ENCODE measurements at regions not wholly inside any gene's neighbourhood (a gene's known extent, or its start where the extent isn't known, plus 50 kb on each side); places are given as distances from the start of the nearest gene placed in this dataset.

DNA sequence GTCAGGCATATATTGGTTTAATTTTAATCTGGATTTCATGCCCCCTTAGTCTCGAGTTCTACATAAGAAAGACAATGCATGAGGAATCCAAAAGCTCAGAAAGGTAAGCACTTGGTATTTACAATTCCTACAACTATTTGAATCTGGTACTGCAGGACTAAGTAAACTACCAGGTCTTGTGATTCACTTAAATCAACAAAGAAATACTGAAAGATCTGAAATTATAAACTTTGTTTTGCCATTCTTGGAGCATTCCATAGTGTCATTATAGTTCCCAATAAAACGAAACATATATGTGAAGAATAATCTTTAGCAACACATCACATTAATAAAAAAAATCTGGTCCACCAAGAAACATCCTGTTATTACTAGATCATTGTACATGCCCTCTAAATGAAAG is 482.3 kb downstream of the ANKRD50 start:
- no peak for ATAC-seq

DNA sequence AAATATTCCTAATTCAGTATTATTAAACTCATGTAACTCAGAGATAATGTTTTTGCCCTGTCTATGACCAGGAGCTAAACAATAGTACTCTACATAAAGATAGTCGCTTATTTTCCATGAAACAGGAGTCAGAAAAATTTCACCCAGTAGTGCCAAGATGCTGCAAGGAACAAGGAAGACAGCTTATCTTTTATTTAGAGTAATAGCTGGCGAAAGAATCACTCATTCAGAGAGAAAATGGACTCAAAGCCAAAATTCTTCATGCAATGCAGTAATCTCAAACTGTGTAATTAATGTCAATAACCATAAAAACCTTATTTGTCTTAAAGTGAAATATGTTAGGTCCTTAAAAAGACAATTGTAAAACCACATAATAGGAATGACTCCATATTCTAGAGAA is 477.8 kb downstream of the ANKRD50 start:
- Histone ChIP-seq H3K36me3 (ENCODE audit: control insufficient read depth, insufficient read depth, low read length) (no peaks in the 10 kb centered on the region), H3K4me1 (ENCODE audit: control insufficient read depth, insufficient read depth, low read length) (no peaks in the 10 kb centered on the region), H3K27ac (ENCODE audit: low read length) (no peak overlapping the region), H3K4me3 (ENCODE audit: low read length) (no peak overlapping the region), H3K9me3 (ENCODE audit: control insufficient read depth, insufficient read depth, low read length) (no peaks in the 10 kb centered on the region), H3K27me3 (ENCODE audit: control insufficient read depth, insufficient read depth, low read length) (no peaks in the 10 kb centered on the region)
- DNase-seq (no peak), ATAC-seq (no peak)
- intact Hi-C loops (cut with micrococcal nuclease): no loop called here
- Mint-ChIP-seq H3K27me3 (ENCODE audit: low read depth in 2 of 2) (no peaks in the 10 kb centered on the region), H3K4me3 (no peak overlapping the region), H3K36me3 (no peaks in the 10 kb centered on the region), H3K9me3 (peaks cover 4 to 5% of the 10 kb centered on the region in 2 donors), H3K4me1 (no peaks in the 10 kb centered on the region), H3K27ac (no peak overlapping the region)
- TF ChIP-seq, protein P1, sequence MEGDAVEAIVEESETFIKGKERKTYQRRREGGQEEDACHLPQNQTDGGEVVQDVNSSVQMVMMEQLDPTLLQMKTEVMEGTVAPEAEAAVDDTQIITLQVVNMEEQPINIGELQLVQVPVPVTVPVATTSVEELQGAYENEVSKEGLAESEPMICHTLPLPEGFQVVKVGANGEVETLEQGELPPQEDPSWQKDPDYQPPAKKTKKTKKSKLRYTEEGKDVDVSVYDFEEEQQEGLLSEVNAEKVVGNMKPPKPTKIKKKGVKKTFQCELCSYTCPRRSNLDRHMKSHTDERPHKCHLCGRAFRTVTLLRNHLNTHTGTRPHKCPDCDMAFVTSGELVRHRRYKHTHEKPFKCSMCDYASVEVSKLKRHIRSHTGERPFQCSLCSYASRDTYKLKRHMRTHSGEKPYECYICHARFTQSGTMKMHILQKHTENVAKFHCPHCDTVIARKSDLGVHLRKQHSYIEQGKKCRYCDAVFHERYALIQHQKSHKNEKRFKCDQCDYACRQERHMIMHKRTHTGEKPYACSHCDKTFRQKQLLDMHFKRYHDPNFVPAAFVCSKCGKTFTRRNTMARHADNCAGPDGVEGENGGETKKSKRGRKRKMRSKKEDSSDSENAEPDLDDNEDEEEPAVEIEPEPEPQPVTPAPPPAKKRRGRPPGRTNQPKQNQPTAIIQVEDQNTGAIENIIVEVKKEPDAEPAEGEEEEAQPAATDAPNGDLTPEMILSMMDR (IDR thresholded peaks at IDR 0.05): no peak
- no CpG with 5 or more reads among the region's 2 CpGs for WGBS (ENCODE audit: insufficient coverage)

More for the DNA sequence above, 482.3 kb downstream of the ANKRD50 start:
- WGBS (ENCODE audit: insufficient coverage): 56% methylated on average over 1 of the region's 2 CpGs
- H3K4me3 Mint-ChIP-seq: no peak overlapping the region
- no peak overlapping the region for H3K27ac ChIP-seq (ENCODE audit: low read length)
- DNase-seq: no peak
- no peaks in the 10 kb centered on the region for H3K4me1 Mint-ChIP-seq
- TF ChIP-seq, protein P1 (IDR thresholded peaks at IDR 0.05): no peak
- no peaks in the 10 kb centered on the region for H3K27me3 ChIP-seq (ENCODE audit: control insufficient read depth, insufficient read depth, low read length)
- no peaks in the 10 kb centered on the region for H3K36me3 ChIP-seq (ENCODE audit: control insufficient read depth, insufficient read depth, low read length)
- H3K36me3 Mint-ChIP-seq: no peaks in the 10 kb centered on the region
- H3K9me3 ChIP-seq (ENCODE audit: control insufficient read depth, insufficient read depth, low read length): no peaks in the 10 kb centered on the region
- no peak overlapping the region for H3K4me3 ChIP-seq (ENCODE audit: low read length)
- H3K27me3 Mint-ChIP-seq (ENCODE audit: low read depth in 2 of 2): no peaks in the 10 kb centered on the region
- H3K4me1 ChIP-seq (ENCODE audit: control insufficient read depth, insufficient read depth, low read length): no peaks in the 10 kb centered on the region
- H3K9me3 Mint-ChIP-seq: peaks cover 4 to 13% of the 10 kb centered on the region in 2 donors
- no peak overlapping the region for H3K27ac Mint-ChIP-seq
- intact Hi-C loops (cut with micrococcal nuclease): no loop called here

DNA sequence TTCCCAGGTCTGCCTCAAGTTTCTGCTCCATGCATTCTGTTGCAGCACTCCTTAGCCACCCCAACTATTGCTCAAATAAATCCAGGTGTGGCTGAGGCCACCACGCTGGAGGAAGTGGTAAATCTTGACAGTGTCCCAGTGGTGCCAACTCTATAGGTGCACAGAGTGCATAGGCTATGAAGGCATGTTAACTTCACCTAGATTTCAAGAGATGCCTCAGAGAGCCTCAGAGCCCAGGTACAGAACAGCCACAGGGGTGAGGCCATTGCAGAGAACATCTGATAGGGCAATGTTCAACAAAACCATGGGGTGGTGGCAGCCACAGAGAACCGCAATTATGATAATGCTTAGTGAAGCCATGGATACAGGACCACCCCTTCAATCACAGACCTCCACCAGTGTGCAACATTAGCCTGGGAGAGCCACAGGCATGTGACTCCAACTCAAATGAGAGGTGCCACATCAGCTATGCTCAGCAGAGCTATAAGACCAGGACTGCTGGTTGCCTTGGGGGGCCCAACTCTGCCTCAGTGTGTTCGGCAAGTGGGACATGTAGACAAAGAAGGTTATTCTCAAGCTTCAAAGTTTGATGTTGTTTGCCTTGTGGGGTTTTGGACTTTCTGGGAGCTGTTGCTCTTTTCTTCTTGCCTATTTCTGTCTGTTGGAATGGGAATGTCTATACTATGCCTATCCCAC is 468.7 kb downstream of the ANKRD50 start:
- H3K36me3 ChIP-seq (ENCODE audit: control insufficient read depth, insufficient read depth, low read length): no peaks in the 10 kb centered on the region
- ATAC-seq (no peak), DNase-seq (no peak)
- H3K9me3 Mint-ChIP-seq: peaks cover 5 to 11% of the 10 kb centered on the region in 2 donors
- no peak overlapping the region for H3K4me3 ChIP-seq (ENCODE audit: low read length)
- TF ChIP-seq, protein P1 (IDR thresholded peaks at IDR 0.05): no peak
- no peaks in the 10 kb centered on the region for H3K9me3 ChIP-seq (ENCODE audit: control insufficient read depth, insufficient read depth, low read length)
- no peaks in the 10 kb centered on the region for H3K27me3 ChIP-seq (ENCODE audit: control insufficient read depth, insufficient read depth, low read length)
- intact Hi-C loops (cut with micrococcal nuclease): no loop called here
- no peak overlapping the region for H3K27ac ChIP-seq (ENCODE audit: low read length)
- no peaks in the 10 kb centered on the region for H3K4me1 Mint-ChIP-seq
- no peaks in the 10 kb centered on the region for H3K36me3 Mint-ChIP-seq
- no peak overlapping the region for H3K4me3 Mint-ChIP-seq
- no peaks in the 10 kb centered on the region for H3K4me1 ChIP-seq (ENCODE audit: control insufficient read depth, insufficient read depth, low read length)
- H3K27ac Mint-ChIP-seq: no peak overlapping the region
- 51% methylated on average over 3 of the region's 3 CpGs for WGBS (ENCODE audit: insufficient coverage)
- no peaks in the 10 kb centered on the region for H3K27me3 Mint-ChIP-seq (ENCODE audit: low read depth in 2 of 2)

DNA sequence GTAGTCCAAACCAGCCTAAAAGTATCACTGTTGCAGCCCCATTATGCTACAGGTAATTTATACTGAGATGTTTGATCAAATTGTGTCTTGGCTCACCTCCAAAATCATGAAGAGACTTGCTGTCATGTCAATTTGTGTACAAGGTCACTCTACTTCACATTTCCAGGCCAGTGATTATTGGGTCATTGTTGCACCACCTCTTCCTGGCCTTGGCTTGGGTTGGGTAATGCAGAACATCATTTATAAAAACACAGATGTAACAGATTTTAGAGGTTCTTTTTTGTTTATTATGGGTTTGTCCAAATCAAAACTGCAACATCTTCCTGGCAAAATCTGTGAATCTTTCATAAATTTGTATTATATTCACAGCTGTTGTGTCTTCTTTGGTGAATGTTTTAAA is 459.5 kb downstream of the ANKRD50 start:
- H3K27ac ChIP-seq (ENCODE audit: low read length): no peak overlapping the region
- DNase-seq (no peak), ATAC-seq (no peak)
- intact Hi-C loops (cut with micrococcal nuclease): no loop called here
- no peaks in the 10 kb centered on the region for H3K36me3 ChIP-seq (ENCODE audit: control insufficient read depth, insufficient read depth, low read length)
- no peaks in the 10 kb centered on the region for H3K4me1 ChIP-seq (ENCODE audit: control insufficient read depth, insufficient read depth, low read length)
- H3K4me3 ChIP-seq (ENCODE audit: low read length): no peak overlapping the region
- TF ChIP-seq, protein P1 (IDR thresholded peaks at IDR 0.05): no peak
- no peaks in the 10 kb centered on the region for H3K9me3 ChIP-seq (ENCODE audit: control insufficient read depth, insufficient read depth, low read length)
- H3K27me3 ChIP-seq (ENCODE audit: control insufficient read depth, insufficient read depth, low read length): no peaks in the 10 kb centered on the region
- no peaks in the 10 kb centered on the region for H3K27me3 Mint-ChIP-seq (ENCODE audit: low read depth in 2 of 2)
- H3K27ac Mint-ChIP-seq: no peak overlapping the region
- H3K36me3 Mint-ChIP-seq: no peaks in the 10 kb centered on the region
- no peaks in the 10 kb centered on the region for H3K9me3 Mint-ChIP-seq
- no peak overlapping the region for H3K4me3 Mint-ChIP-seq
- H3K4me1 Mint-ChIP-seq: no peaks in the 10 kb centered on the region
